ENCODE measurements at regions not wholly inside any gene's neighbourhood (a gene's known extent, or its start where the extent isn't known, plus 50 kb on each side); places are given as distances from the start of the nearest gene placed in this dataset.

DNA sequence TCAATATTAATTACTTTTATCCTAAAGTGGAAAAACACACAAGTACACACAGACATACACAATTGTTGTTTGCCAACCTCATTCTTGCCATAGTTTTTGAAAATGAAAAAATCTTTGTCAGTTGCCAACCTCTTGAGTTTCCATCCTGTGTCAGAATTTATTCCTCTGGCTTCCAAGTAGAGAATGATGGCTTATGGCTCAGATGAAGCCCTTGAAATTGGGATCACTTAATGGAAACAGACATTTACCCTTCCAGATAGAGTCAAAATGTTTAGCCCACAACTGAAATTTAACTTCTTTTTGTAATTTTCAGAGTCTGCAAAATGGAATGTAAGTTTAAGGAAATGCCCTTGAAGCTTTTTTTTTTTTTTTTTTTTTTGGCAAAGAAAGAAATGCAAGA, 321.6 kb upstream of the TNP1 start:
- no peak for DNase-seq (ENCODE audit: low spot score)
- no peaks in the 10 kb centered on the region for H3K36me3 ChIP-seq (replicated peaks; ENCODE audit: insufficient read depth, low read depth)
- H3K27me3 ChIP-seq: no peaks in the 10 kb centered on the region
- H3K4me1 ChIP-seq (ENCODE audit: insufficient read depth): no peaks in the 10 kb centered on the region
- no peak overlapping the region for H2AFZ ChIP-seq
- no peaks in the 10 kb centered on the region for H3K9me3 ChIP-seq (ENCODE audit: low read depth)
- H3K4me2 ChIP-seq: no peak overlapping the region
- no peak overlapping the region for H3K27ac ChIP-seq
- TF ChIP-seq EZH2phosphoT487 (IDR thresholded peaks at IDR 0.05; ENCODE audit: low read depth, severe bottlenecking, unreplicated experiment): no peak
- TF ChIP-seq EZH2 (IDR thresholded peaks at IDR 0.05; ENCODE audit: borderline replicate concordance): no peak
- TF ChIP-seq, protein P1, sequence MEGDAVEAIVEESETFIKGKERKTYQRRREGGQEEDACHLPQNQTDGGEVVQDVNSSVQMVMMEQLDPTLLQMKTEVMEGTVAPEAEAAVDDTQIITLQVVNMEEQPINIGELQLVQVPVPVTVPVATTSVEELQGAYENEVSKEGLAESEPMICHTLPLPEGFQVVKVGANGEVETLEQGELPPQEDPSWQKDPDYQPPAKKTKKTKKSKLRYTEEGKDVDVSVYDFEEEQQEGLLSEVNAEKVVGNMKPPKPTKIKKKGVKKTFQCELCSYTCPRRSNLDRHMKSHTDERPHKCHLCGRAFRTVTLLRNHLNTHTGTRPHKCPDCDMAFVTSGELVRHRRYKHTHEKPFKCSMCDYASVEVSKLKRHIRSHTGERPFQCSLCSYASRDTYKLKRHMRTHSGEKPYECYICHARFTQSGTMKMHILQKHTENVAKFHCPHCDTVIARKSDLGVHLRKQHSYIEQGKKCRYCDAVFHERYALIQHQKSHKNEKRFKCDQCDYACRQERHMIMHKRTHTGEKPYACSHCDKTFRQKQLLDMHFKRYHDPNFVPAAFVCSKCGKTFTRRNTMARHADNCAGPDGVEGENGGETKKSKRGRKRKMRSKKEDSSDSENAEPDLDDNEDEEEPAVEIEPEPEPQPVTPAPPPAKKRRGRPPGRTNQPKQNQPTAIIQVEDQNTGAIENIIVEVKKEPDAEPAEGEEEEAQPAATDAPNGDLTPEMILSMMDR (IDR thresholded peaks at IDR 0.05; ENCODE audit: poor library complexity): no peak
- no peaks in the 10 kb centered on the region for H3K9me2 ChIP-seq (replicated peaks; ENCODE audit: insufficient read depth)
- H3K4me3 ChIP-seq: no peak overlapping the region
- no peaks in the 10 kb centered on the region for H3K79me2 ChIP-seq
- no peaks in the 10 kb centered on the region for H4K20me1 ChIP-seq (ENCODE audit: insufficient read depth, poor library complexity, severe bottlenecking)

DNA sequence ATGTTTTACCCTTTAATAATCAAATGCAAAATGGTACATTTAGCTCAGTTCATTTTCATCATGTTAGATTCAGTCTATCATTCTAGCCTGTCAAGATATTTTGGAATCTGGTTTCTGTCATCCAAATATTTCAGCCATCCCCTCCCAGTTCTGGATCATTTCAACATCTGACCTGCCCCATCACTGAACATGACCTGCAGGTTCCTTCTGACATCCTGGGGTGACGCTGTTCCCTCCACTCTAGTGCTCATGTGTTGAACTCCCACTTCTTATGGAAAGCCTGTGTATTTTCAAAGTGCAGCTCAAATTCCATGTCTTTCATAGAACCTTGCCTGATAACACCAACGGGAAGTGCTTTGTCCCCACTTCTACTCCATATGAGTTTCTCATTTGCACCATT, 320.0 kb upstream of the TNP1 start:
- Histone ChIP-seq H3K4me2 (no peak overlapping the region), H3K27me3 (no peaks in the 10 kb centered on the region), H3K79me2 (no peaks in the 10 kb centered on the region), H3K27ac (no peak overlapping the region), H2AFZ (no peak overlapping the region), H3K9me3 (ENCODE audit: low read depth) (no peaks in the 10 kb centered on the region), H3K4me1 (ENCODE audit: insufficient read depth) (no peaks in the 10 kb centered on the region), H4K20me1 (ENCODE audit: insufficient read depth, poor library complexity, severe bottlenecking) (no peaks in the 10 kb centered on the region), H3K36me3 (replicated peaks; ENCODE audit: insufficient read depth, low read depth) (no peaks in the 10 kb centered on the region), H3K4me3 (no peak overlapping the region), H3K9me2 (replicated peaks; ENCODE audit: insufficient read depth) (no peaks in the 10 kb centered on the region)
- TF ChIP-seq EZH2phosphoT487 (IDR thresholded peaks at IDR 0.05; ENCODE audit: low read depth, severe bottlenecking, unreplicated experiment): no peak
- DNase-seq (ENCODE audit: low spot score): no peak
- WGBS (ENCODE audit: low lambda C conversion rate, missing lambda C conversion rate): 57% methylated on average over 2 of the region's 2 CpGs

DNA sequence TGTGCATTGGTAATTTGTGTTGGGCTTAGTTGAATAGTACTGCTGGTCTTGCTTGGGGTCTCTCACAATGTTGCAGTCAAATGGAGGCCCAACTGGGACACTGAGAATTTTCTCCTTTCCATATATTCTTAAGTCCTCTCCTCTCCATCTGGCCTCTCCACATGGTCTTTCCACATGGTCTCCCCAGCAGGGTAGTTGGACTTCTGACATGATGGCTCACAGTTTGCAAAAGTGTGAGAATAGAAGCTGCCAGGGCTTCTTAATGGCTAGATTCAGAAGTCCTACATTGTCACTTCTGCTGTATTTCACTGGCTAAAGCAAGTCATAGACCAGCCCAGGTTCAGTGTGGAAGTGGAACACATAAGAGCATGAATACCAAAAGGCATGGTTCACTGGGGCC, 318.5 kb upstream of the TNP1 start:
- Histone ChIP-seq H3K9me2 (replicated peaks; ENCODE audit: insufficient read depth) (no peaks in the 10 kb centered on the region), H3K27ac (no peak overlapping the region), H4K20me1 (ENCODE audit: insufficient read depth, poor library complexity, severe bottlenecking) (no peaks in the 10 kb centered on the region), H3K4me2 (no peak overlapping the region), H3K4me3 (no peak overlapping the region), H3K4me1 (ENCODE audit: insufficient read depth) (no peaks in the 10 kb centered on the region), H3K79me2 (no peaks in the 10 kb centered on the region), H3K9me3 (ENCODE audit: low read depth) (no peaks in the 10 kb centered on the region), H3K27me3 (no peaks in the 10 kb centered on the region), H3K36me3 (replicated peaks; ENCODE audit: insufficient read depth, low read depth) (no peaks in the 10 kb centered on the region), H2AFZ (no peak overlapping the region)
- DNase-seq (ENCODE audit: low spot score): no peak
- TF ChIP-seq EZH2 (IDR thresholded peaks at IDR 0.05; ENCODE audit: borderline replicate concordance) (no peak), EZH2phosphoT487 (IDR thresholded peaks at IDR 0.05; ENCODE audit: low read depth, severe bottlenecking, unreplicated experiment) (no peak)
- TF ChIP-seq, protein P1 (IDR thresholded peaks at IDR 0.05; ENCODE audit: poor library complexity): no peak

DNA sequence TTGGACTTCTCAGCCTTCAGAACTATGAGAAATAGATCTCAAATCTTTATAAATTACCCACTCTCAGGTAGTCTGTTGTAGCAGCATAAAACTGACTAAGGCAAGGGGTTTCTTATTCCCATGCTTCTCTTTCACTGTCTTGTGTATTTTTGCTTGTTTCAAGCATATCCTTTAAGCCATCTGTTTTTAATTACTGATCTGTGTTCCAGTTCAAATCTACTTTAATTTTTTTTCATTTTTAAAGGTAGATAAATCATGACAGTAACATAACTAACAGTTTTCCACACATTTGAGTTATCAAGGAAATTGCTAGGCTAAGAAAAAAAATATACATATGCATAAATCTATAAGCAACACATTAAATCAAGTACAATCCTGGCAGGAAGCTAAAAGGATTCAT, 317.9 kb upstream of the TNP1 start:
- Histone ChIP-seq H3K4me2 (no peak overlapping the region), H4K20me1 (ENCODE audit: insufficient read depth, poor library complexity, severe bottlenecking) (no peaks in the 10 kb centered on the region), H3K9me3 (ENCODE audit: low read depth) (no peaks in the 10 kb centered on the region), H2AFZ (no peak overlapping the region), H3K4me3 (no peak overlapping the region), H3K36me3 (replicated peaks; ENCODE audit: insufficient read depth, low read depth) (no peaks in the 10 kb centered on the region), H3K27ac (no peak overlapping the region), H3K9me2 (replicated peaks; ENCODE audit: insufficient read depth) (no peaks in the 10 kb centered on the region), H3K27me3 (no peaks in the 10 kb centered on the region), H3K79me2 (no peaks in the 10 kb centered on the region), H3K4me1 (ENCODE audit: insufficient read depth) (no peaks in the 10 kb centered on the region)
- TF ChIP-seq, protein P1 (IDR thresholded peaks at IDR 0.05; ENCODE audit: poor library complexity): no peak
- TF ChIP-seq EZH2 (IDR thresholded peaks at IDR 0.05; ENCODE audit: borderline replicate concordance) (no peak), EZH2phosphoT487 (IDR thresholded peaks at IDR 0.05; ENCODE audit: low read depth, severe bottlenecking, unreplicated experiment) (no peak)
- no peak for DNase-seq (ENCODE audit: low spot score)
